CD14-positive monocyte (primary cell): ENCODE measurements at regions not wholly inside any gene's neighbourhood (a gene's known extent, or its start where the extent isn't known, plus 50 kb on each side); places are given as distances from the start of the nearest gene placed in this dataset.

ENCODE experiments used
- DNase-seq, 3 donors: peaks; one replicate each; pipeline ENCODE4 v3.0.0-alpha.2; 2011 to 2022
- H2AFZ ChIP-seq: 2 replicates; pipeline ENCODE4 v1.6.0; 2012; ENCODE audit warnings: mild to moderate bottlenecking, low read depth, low read length, inconsistent platforms; ENCODE audit not compliant: insufficient read depth, poor library complexity, severe bottlenecking
- H3K27ac ChIP-seq, 2 donors: 1 replicate in 1 of 2; 2 replicates in 1 of 2; pipeline ENCODE4 v1.5.1; 2012 to 2013; ENCODE audit warnings: low read length in 2 of 2, control low read depth in 1 of 2, inconsistent platforms in 1 of 2, low read depth in 1 of 2, mild to moderate bottlenecking in 1 of 2
- H3K27me3 ChIP-seq, 2 donors: one replicate each; pipeline versions ENCODE4 v1.6.0 to v1.6.1; 2011 to 2013; ENCODE audit warnings: low read length in 2 of 2; ENCODE audit not compliant: control insufficient read depth in 2 of 2, insufficient read depth in 2 of 2
- H3K36me3 ChIP-seq, 2 donors: replicated peaks in 1 of 2; 1 replicate in 1 of 2; 2 replicates in 1 of 2; pipeline versions ENCODE4 v1.5.1 to v1.6.1; 2012 to 2013; ENCODE audit warnings: low read length in 2 of 2, control low read depth in 1 of 2, inconsistent platforms in 1 of 2, mild to moderate bottlenecking in 1 of 2; ENCODE audit not compliant: insufficient read depth in 2 of 2, control insufficient read depth in 1 of 2
- H3K4me1 ChIP-seq, 2 donors: 1 replicate in 1 of 2; 2 replicates in 1 of 2; pipeline versions ENCODE4 v1.5.1 to v1.6.1; 2012 to 2013; ENCODE audit warnings: low read length in 2 of 2, control low read depth in 1 of 2, inconsistent platforms in 1 of 2, mild to moderate bottlenecking in 1 of 2, moderate library complexity in 1 of 2; ENCODE audit not compliant: insufficient read depth in 2 of 2, control insufficient read depth in 1 of 2
- H3K4me2 ChIP-seq: replicated peaks from 2 replicates; pipeline ENCODE3; 2012; ENCODE audit warnings: low read length, moderate library complexity, mild to moderate bottlenecking; ENCODE audit not compliant: poor library complexity, severe bottlenecking; ENCODE audit errors: extremely low read depth
- H3K4me3 ChIP-seq, 3 experiments: fragments of 200-600 bp in 1 of 3; sonication (generic) in 1 of 3; replicated peaks in 1 of 3; 1 replicate in 2 of 3; 2 replicates in 1 of 3; pipeline ENCODE4 v1.5.1; 2011 to 2013; ENCODE audit warnings: low read length in 3 of 3, mild to moderate bottlenecking in 3 of 3, control low read depth in 2 of 3, low read depth in 2 of 3, inconsistent platforms in 1 of 3, moderate library complexity in 1 of 3
- H3K79me2 ChIP-seq: 2 replicates; pipeline ENCODE4 v1.6.0; 2012; ENCODE audit warnings: mild to moderate bottlenecking, control low read depth, inconsistent platforms, low read length, moderate library complexity; ENCODE audit not compliant: insufficient read depth
- H3K9ac ChIP-seq: 2 replicates; pipeline ENCODE4 v1.6.0; 2017; ENCODE audit warnings: low read length, mild to moderate bottlenecking; ENCODE audit not compliant: insufficient read depth, poor library complexity, severe bottlenecking
- H3K9me3 ChIP-seq, 2 donors: replicated peaks in 1 of 2; 1 replicate in 1 of 2; 2 replicates in 1 of 2; pipeline versions ENCODE4 v1.5.1 to v1.6.1; 2012 to 2013; ENCODE audit warnings: low read length in 2 of 2, control low read depth in 1 of 2; ENCODE audit not compliant: control insufficient read depth in 1 of 2, insufficient read depth in 1 of 2
- H4K20me1 ChIP-seq: 2 replicates; pipeline ENCODE4 v1.6.0; 2012; ENCODE audit warnings: mild to moderate bottlenecking, low read length, control low read depth, moderate library complexity; ENCODE audit not compliant: insufficient read depth
- H3K27ac Mint-ChIP-seq, 7 donors: one replicate each; pipeline ENCODE4 v1.8.0; 2020; ENCODE audit warnings: mild to moderate bottlenecking in 7 of 7, mixed read lengths in 7 of 7, moderate library complexity in 6 of 7, inconsistent platforms in 2 of 7
- H3K27me3 Mint-ChIP-seq, 3 donors: one replicate each; pipeline ENCODE4 v1.8.0; 2021 to 2022; ENCODE audit warnings: low read depth in 3 of 3, mild to moderate bottlenecking in 3 of 3, mixed read lengths in 3 of 3, moderate library complexity in 3 of 3, inconsistent platforms in 1 of 3
- H3K36me3 Mint-ChIP-seq, 2 donors: one replicate each; pipeline ENCODE4 v1.8.0; 2020; ENCODE audit warnings: mixed read lengths in 2 of 2, inconsistent platforms in 1 of 2, mild to moderate bottlenecking in 1 of 2
- H3K4me1 Mint-ChIP-seq: one replicate; pipeline ENCODE4 v1.8.0; 2020; ENCODE audit warnings: mild to moderate bottlenecking, mixed read lengths
- H3K4me3 Mint-ChIP-seq, 2 donors: one replicate each; pipeline ENCODE4 v1.8.0; 2020; ENCODE audit warnings: mild to moderate bottlenecking in 2 of 2, mixed read lengths in 2 of 2, moderate library complexity in 1 of 2
- H3K9me3 Mint-ChIP-seq, 7 donors: one replicate each; pipeline ENCODE4 v1.8.0; 2020 to 2022; ENCODE audit warnings: mixed read lengths in 7 of 7, mild to moderate bottlenecking in 6 of 7, moderate library complexity in 6 of 7, inconsistent platforms in 2 of 7
- CTCF ChIP-seq: fragments of 200-600 bp; IDR thresholded peaks from one replicate; pipeline ENCODE4 v1.8.0; 2022; ENCODE audit warnings: antibody characterized with exemption, mild to moderate bottlenecking
- WGBS: methylation state at CpG from one replicate; pipeline ENCODE4 v1.1.5; 2013; ENCODE audit warnings: missing lambda C conversion rate; ENCODE audit not compliant: insufficient coverage; 5-methylcytosine and 5-hydroxymethylcytosine counted together
- intact Hi-C, 2 donors: fragments of 100-400 bp; cut with micrococcal nuclease; formaldehyde crosslinking; loops; one replicate each; pipeline versions ENCODE4 v1.15.0 to v1.15.1; 2023

- no peaks in the 10 kb centered on the region for H3K27me3 ChIP-seq
- no peaks in the 10 kb centered on the region for H3K4me1 ChIP-seq
- no peaks in the 10 kb centered on the region for H3K79me2 ChIP-seq
- no peak for DNase-seq
- intact Hi-C loops: no loop called here
- TF ChIP-seq CTCF: no peak
- Mint-ChIP-seq H3K36me3 (no peaks in the 10 kb centered on the region), H3K27ac (no peak overlapping the region), H3K4me3 (no peak overlapping the region), H3K4me1 (no peaks in the 10 kb centered on the region), H3K9me3 (no peaks in the 10 kb centered on the region), H3K27me3 (no peaks in the 10 kb centered on the region)
- H3K4me2 ChIP-seq: no peak overlapping the region
- no peaks in the 10 kb centered on the region for H3K36me3 ChIP-seq
- H3K9ac ChIP-seq: no peak overlapping the region
- H3K4me3 ChIP-seq: no peak overlapping the region
- no peak overlapping the region for H2AFZ ChIP-seq
- H3K27ac ChIP-seq: no peak overlapping the region
- H4K20me1 ChIP-seq: no peaks in the 10 kb centered on the region
- no peaks in the 10 kb centered on the region for H3K9me3 ChIP-seq
These were observed 432.5 kb upstream of the PCDH15 start for GRCh38 chr10:55233505-55233904.

- Histone ChIP-seq H3K4me2 (no peak overlapping the region), H3K4me1 (no peaks in the 10 kb centered on the region), H2AFZ (no peak overlapping the region), H3K79me2 (no peaks in the 10 kb centered on the region), H4K20me1 (no peaks in the 10 kb centered on the region), H3K9ac (no peak overlapping the region), H3K27me3 (no peaks in the 10 kb centered on the region), H3K27ac (no peak overlapping the region), H3K9me3 (no peaks in the 10 kb centered on the region), H3K36me3 (no peaks in the 10 kb centered on the region), H3K4me3 (no peak overlapping the region)
- Mint-ChIP-seq H3K4me1 (no peaks in the 10 kb centered on the region), H3K27ac (no peak overlapping the region), H3K36me3 (no peaks in the 10 kb centered on the region), H3K9me3 (no peaks in the 10 kb centered on the region), H3K4me3 (no peak overlapping the region), H3K27me3 (no peaks in the 10 kb centered on the region)
- DNase-seq: no peak
- WGBS: no CpG with 5 or more reads among the region's 3 CpGs
- intact Hi-C loops: no loop called here
- no peak for TF ChIP-seq CTCF
These were observed 432.1 kb upstream of the PCDH15 start for GRCh38 chr10:55233090-55233489.
